Activated T-cell treated with anti-CD3 and anti-CD28 coated beads, Interleukin-2, amount 50 U/mL, for 24 hours (primary cell): ENCODE measurements at regions not wholly inside any gene's neighbourhood (a gene's known extent, or its start where the extent isn't known, plus 50 kb on each side); places are given as distances from the start of the nearest gene placed in this dataset.

Experiments used
- DNase-seq: peaks from one replicate; pipeline ENCODE4 v3.0.0-alpha.2; 2020
- H3K27ac Mint-ChIP-seq: 2 replicates; pipeline ENCODE4 v1.8.0; 2020; ENCODE audit warnings: mild to moderate bottlenecking, mixed read lengths
- H3K27me3 Mint-ChIP-seq: 2 replicates; pipeline ENCODE4 v1.8.0; 2020; ENCODE audit warnings: mixed read lengths
- H3K36me3 Mint-ChIP-seq: 2 replicates; pipeline ENCODE4 v1.8.0; 2020; ENCODE audit warnings: low read depth, mixed read lengths
- H3K4me1 Mint-ChIP-seq: 2 replicates; pipeline ENCODE4 v1.8.0; 2020; ENCODE audit warnings: low read depth, mixed read lengths
- H3K4me3 Mint-ChIP-seq: 2 replicates; pipeline ENCODE4 v1.8.0; 2020; ENCODE audit warnings: mild to moderate bottlenecking, moderate library complexity, mixed read lengths
- H3K9me3 Mint-ChIP-seq: 2 replicates; pipeline ENCODE4 v1.8.0; 2020; ENCODE audit warnings: mixed read lengths

GRCh38 chr3:177514611-177515499 is 317.6 kb upstream of the TBL1XR1 start:
- DNase-seq: no peak
- H3K36me3 Mint-ChIP-seq: no peaks in the 10 kb centered on the region
- H3K4me3 Mint-ChIP-seq: no peak overlapping the region
- peaks cover 2% of the 10 kb centered on the region for H3K4me1 Mint-ChIP-seq
- no peak overlapping the region for H3K27ac Mint-ChIP-seq
- H3K9me3 Mint-ChIP-seq: no peaks in the 10 kb centered on the region
- H3K27me3 Mint-ChIP-seq: no peaks in the 10 kb centered on the region

GRCh38 chr3:177515786-177516157 is 318.5 kb upstream of the TBL1XR1 start:
- Mint-ChIP-seq H3K9me3 (no peaks in the 10 kb centered on the region), H3K36me3 (no peaks in the 10 kb centered on the region), H3K27me3 (no peaks in the 10 kb centered on the region), H3K4me3 (no peak overlapping the region), H3K4me1 (peaks cover 1% of the 10 kb centered on the region), H3K27ac (no peak overlapping the region)
- no peak for DNase-seq

DNA sequence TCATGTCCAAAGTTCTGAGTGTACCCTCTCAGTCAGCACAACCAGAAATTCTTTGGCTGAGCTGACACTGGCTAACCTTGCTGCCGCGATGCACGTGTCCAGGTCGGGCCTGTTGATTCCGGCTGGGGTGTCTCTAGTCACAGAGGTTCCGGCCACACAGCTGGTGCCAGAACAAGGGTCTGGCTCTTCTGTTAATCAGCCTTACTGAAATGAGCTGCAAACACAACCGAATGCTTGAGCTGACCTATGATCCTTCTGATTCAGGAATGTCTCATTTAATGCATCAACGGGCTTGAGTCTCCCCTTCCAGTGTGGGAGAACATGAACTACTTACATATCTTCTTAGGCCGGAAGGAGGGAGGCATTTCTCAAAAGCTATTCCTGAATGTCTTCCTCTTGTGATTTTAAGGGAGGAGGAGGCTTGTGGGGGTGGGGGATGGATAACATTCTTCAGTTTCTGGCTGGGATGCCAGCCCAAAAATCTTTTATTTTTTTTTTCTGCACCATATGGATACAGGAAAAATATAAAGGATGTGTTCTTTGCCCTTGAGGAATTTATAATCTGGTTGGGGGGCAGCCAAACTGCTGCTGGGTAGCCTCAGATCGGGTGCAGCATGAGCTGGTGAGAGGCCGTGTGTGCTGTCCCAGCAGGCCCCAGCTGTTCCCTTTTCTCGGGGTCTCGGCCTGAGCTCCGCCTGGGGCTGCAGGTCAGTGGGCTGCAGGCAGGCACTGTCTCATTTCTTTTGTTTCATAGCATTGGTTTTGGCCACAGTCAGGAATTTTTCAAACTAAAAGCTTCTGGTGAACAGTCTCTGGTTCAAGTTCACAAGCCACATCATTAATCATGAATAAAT is 319.1 kb upstream of the TBL1XR1 start:
- Mint-ChIP-seq H3K4me1 (no peaks in the 10 kb centered on the region), H3K4me3 (no peak overlapping the region), H3K27ac (no peak overlapping the region)

GRCh38 chr3:177517906-177518305 is 320.6 kb upstream of the TBL1XR1 start:
- no peaks in the 10 kb centered on the region for H3K9me3 Mint-ChIP-seq
- H3K27ac Mint-ChIP-seq: no peak overlapping the region
- H3K4me1 Mint-ChIP-seq: peaks cover 2% of the 10 kb centered on the region
- H3K36me3 Mint-ChIP-seq: no peaks in the 10 kb centered on the region
- H3K4me3 Mint-ChIP-seq: no peak overlapping the region
- no peaks in the 10 kb centered on the region for H3K27me3 Mint-ChIP-seq
- no peak for DNase-seq

More for the DNA sequence above, 319.1 kb upstream of the TBL1XR1 start:
- no peaks in the 10 kb centered on the region for H3K27me3 Mint-ChIP-seq
- no peaks in the 10 kb centered on the region for H3K36me3 Mint-ChIP-seq
- H3K9me3 Mint-ChIP-seq: no peaks in the 10 kb centered on the region
- no peak for DNase-seq

DNA sequence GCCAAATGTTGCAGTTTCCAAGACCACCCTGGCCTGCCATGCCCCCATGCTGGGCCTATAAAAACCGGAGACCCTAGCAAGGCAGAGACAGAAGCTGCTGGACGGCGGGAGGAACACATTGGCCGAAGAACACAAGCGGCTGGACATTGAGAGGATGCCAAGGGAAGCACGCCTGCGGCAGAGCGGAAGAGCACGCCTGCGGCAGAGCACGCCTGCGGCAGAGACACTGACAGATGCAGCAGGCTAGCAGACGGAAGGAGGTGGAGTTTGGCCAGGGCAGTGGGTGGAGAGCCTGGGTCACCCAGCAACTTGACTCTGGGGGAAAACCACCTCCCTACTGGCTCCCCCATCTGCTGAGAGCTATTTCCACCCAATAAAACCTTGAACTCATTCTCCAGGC is 322.3 kb upstream of the TBL1XR1 start:
- Mint-ChIP-seq H3K4me1 (peaks cover 14% of the 10 kb centered on the region), H3K27me3 (no peaks in the 10 kb centered on the region), H3K36me3 (no peaks in the 10 kb centered on the region), H3K4me3 (no peak overlapping the region), H3K9me3 (no peaks in the 10 kb centered on the region), H3K27ac (no peak overlapping the region)
- DNase-seq: no peak

- Mint-ChIP-seq H3K9me3 (peaks cover 3% of the 10 kb centered on the region), H3K27ac (no peak overlapping the region), H3K36me3 (no peaks in the 10 kb centered on the region), H3K27me3 (no peaks in the 10 kb centered on the region), H3K4me3 (no peak overlapping the region), H3K4me1 (peaks cover 22% of the 10 kb centered on the region)
- DNase-seq: no peak
These were observed 324.0 kb upstream of the TBL1XR1 start for GRCh38 chr3:177521305-177521704.

DNA sequence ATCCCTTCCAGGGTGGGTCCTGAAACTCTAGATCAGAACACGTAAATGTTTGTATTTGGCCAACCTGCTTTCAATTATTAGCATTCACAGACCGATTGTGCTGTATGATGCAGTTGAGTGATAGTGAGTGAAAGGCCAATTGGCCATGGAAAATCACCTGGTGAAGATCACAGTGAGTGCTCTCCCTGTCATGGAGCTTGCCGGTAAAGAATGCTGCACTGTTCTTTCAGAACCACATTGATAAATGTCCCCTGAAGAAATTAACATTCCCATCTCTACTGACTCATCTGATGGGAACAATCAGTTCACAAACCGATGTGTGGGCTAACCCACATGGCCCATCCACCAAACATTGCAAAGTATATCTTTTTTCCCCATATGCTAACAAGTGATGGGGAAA is 324.8 kb upstream of the TBL1XR1 start:
- Mint-ChIP-seq H3K27me3 (no peaks in the 10 kb centered on the region), H3K9me3 (peaks cover 3% of the 10 kb centered on the region), H3K36me3 (no peaks in the 10 kb centered on the region), H3K27ac (no peak overlapping the region), H3K4me1 (peaks cover 22% of the 10 kb centered on the region), H3K4me3 (no peak overlapping the region)
- DNase-seq: no peak

- DNase-seq: no peak
- H3K4me1 Mint-ChIP-seq: peaks cover 26% of the 10 kb centered on the region
- peaks cover 3% of the 10 kb centered on the region for H3K9me3 Mint-ChIP-seq
- no peak overlapping the region for H3K4me3 Mint-ChIP-seq
- no peaks in the 10 kb centered on the region for H3K27me3 Mint-ChIP-seq
- no peak overlapping the region for H3K27ac Mint-ChIP-seq
- H3K36me3 Mint-ChIP-seq: no peaks in the 10 kb centered on the region
These were observed 325.9 kb upstream of the TBL1XR1 start for GRCh38 chr3:177523067-177523675.

DNA sequence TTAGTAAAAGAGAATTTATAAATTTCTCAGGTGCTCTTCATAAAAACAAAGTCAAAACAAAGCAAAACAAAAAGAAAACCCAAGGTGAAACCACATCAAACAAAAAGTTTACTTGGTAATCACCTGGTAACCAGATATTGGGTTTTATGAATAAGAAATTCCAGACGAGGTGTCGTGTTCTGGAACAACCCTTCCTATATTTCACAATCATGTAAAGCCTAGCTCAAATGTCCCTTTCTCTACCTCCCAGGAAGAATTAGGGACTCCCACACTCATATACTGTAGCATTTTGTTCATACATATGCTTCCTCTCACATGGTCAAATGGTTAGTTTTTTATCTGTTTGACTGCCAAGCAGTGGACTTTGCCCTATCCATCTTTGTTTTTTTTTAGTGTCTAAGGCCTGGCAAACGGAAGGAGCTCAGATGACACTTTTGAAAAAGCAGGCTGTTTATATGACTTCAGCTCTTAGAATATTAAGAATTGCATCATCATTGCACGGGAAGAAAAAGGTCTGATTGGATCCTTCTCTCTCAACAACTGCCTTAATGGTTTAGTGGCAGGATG is 326.7 kb upstream of the TBL1XR1 start:
- DNase-seq: no peak
- H3K36me3 Mint-ChIP-seq: no peaks in the 10 kb centered on the region
- peaks cover 3% of the 10 kb centered on the region for H3K9me3 Mint-ChIP-seq
- no peak overlapping the region for H3K27ac Mint-ChIP-seq
- H3K4me1 Mint-ChIP-seq: peaks cover 33% of the 10 kb centered on the region
- no peaks in the 10 kb centered on the region for H3K27me3 Mint-ChIP-seq
- H3K4me3 Mint-ChIP-seq: no peak overlapping the region

DNA sequence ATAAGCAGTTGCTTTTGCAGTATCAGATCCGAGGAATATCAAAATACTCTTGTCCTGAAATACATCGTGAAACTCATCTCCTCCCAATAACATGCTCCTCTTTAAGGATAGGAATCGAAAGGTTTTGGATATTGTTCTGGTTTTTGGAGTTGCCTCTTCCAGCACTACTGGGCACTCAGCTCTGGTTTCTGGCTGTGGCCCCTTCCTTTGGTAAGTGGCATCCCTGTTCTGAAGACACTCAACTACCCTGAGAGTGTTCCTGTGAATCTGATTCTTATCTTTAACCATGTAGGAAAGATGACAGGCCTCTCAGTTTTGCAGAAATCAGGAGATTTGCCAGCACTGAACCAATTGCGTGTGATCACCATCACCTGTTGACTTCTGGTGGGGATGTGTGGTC is 327.5 kb upstream of the TBL1XR1 start:
- peaks cover 36% of the 10 kb centered on the region for H3K4me1 Mint-ChIP-seq

DNA sequence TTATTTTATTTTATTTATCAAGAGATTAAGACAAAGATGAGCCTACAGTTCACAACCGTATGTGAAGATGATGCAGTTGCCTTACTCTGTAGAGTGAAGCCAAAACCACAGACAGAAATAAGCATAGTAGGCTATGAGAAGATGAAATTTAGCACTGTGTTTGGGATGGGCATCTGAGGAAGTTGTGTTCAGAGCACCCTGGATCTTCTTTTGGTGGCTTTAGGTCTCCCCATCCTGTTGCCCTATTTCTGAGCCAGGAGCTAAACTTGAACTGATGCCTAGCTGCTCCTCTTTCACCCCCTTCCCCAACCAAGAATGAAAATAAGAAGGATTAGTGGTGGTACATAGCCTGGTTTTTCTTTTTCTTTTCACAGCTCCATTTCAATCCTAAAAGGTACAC is 328.1 kb upstream of the TBL1XR1 start:
- H3K27me3 Mint-ChIP-seq: no peaks in the 10 kb centered on the region
- H3K27ac Mint-ChIP-seq: no peak overlapping the region
- no peak overlapping the region for H3K4me3 Mint-ChIP-seq
- H3K4me1 Mint-ChIP-seq: peaks cover 36% of the 10 kb centered on the region
- DNase-seq: no peak
- no peaks in the 10 kb centered on the region for H3K36me3 Mint-ChIP-seq
- H3K9me3 Mint-ChIP-seq: peaks cover 3% of the 10 kb centered on the region

More for the DNA sequence above, 327.5 kb upstream of the TBL1XR1 start:
- H3K4me3 Mint-ChIP-seq: no peak overlapping the region
- no peaks in the 10 kb centered on the region for H3K27me3 Mint-ChIP-seq
- H3K36me3 Mint-ChIP-seq: no peaks in the 10 kb centered on the region
- peaks cover 3% of the 10 kb centered on the region for H3K9me3 Mint-ChIP-seq
- H3K27ac Mint-ChIP-seq: no peak overlapping the region
- DNase-seq: no peak

DNA sequence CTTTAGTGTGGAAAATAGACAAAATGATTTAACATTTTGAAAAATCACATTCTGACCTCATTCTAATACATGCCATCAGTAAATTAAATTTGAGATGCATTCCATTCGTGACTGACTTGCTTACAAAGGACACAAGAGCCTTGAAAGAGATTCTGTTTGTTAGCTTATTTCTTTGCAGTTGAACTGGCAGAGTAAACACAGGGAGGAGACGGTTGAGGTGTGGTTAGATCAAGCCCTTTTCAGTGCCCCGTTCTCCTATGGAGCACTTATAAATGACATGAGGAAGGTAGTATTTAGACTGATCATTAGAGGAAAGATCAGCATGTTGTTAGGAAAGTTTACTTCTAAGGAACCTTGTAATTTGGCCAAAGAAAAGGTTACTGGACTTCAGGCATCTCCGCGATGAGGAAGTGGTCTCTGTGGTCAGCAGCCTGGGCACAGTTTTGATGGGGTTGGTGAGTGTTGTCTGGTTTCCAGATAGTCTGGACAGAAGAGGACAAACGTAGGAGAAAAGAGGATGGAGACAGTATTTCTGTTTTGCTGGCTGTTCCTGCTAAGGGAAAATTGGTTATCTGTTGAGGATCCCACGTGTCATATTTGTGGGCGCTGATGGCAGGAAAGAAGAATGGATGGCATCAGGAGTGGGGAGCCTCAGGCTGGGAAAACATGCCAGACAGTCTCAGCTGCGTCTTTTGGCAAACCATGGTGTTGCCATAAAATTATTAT is 328.9 kb upstream of the TBL1XR1 start:
- H3K9me3 Mint-ChIP-seq: peaks cover 3% of the 10 kb centered on the region
- no peak for DNase-seq
- H3K4me1 Mint-ChIP-seq: peaks cover 36% of the 10 kb centered on the region
- H3K36me3 Mint-ChIP-seq: no peaks in the 10 kb centered on the region
- H3K27ac Mint-ChIP-seq: no peak overlapping the region
- H3K4me3 Mint-ChIP-seq: no peak overlapping the region
- H3K27me3 Mint-ChIP-seq: no peaks in the 10 kb centered on the region

- DNase-seq: no peak
- H3K4me3 Mint-ChIP-seq: no peak overlapping the region
- no peaks in the 10 kb centered on the region for H3K27me3 Mint-ChIP-seq
- no peaks in the 10 kb centered on the region for H3K36me3 Mint-ChIP-seq
- H3K27ac Mint-ChIP-seq: no peak overlapping the region
- peaks cover 34% of the 10 kb centered on the region for H3K4me1 Mint-ChIP-seq
- peaks cover 3% of the 10 kb centered on the region for H3K9me3 Mint-ChIP-seq
These were observed 329.9 kb upstream of the TBL1XR1 start for GRCh38 chr3:177527182-177527581.
